ENCODE measurements at regions not wholly inside any gene's neighbourhood (a gene's known extent, or its start where the extent isn't known, plus 50 kb on each side); places are given as distances from the start of the nearest gene placed in this dataset.

DNA sequence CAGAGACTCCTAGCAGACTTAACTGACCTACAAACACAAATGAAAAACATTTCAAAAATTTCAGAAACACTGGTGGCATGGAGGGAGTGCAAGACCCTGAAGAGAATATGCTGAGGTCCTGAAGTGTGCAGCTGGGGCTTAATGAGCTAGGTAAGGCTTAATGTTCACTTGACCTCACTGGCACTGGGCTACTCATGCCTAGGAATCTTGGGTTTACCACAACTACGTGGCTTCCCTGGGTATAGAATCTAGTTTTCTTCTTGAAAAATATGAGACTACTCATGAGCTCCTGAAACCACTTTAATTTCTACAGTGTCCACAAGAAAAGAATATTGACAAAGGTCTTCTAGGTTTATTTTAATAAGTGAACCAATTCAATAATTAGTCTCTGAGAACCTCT, 139.8 kb downstream of the HNMT start:
- no peak for DNase-seq

GRCh38 chr2:138105358-138105757, 141.1 kb downstream of the HNMT start:
- DNase-seq, result no peak

DNA sequence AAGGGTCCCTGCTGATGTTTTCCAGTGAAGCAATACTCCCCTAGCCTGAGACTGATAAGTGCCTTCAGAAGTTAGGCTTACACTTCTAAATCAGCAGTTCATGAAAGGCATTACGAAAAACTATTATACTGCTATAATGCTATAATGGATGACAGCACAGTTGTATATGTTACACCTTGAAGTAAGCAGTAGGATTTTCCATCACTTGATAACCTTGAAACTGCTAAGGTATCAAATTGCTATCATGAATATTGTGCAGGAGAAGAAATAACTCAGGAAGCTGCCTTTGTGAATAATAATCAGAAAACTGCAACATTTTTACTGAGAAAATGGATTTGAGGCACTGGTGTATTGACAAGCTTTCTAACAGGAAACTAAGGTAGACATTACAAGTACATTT, 142.3 kb downstream of the HNMT start:
- no peak for DNase-seq

- no peak for DNase-seq
Measured at GRCh38 chr2:138107288-138107687, 143.0 kb downstream of the HNMT start.

GRCh38 chr2:138110453-138111083, 146.3 kb downstream of the HNMT start:
- DNase-seq, result no peak

DNA sequence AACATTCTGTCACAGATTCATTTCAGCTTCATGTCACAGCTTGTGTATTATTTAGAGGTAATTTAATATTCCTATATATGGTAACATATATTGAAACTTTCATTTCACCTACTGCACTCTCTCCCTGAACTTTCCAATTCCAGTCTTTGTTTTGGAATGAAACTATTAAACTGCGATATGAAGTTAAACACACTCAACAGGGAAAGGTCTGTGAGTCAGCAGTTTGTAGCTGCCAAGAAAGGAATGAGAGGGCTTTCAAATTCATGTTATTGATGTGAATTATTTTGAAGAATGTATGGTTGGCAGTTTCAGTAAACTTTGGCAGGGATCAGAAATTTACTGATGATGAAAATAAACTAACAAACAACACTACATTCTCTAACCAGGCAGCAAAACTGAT, 148.3 kb downstream of the HNMT start:
- no peak for DNase-seq

GRCh38 chr2:138113871-138114525, 149.7 kb downstream of the HNMT start:
- DNase-seq, result no peak

DNA sequence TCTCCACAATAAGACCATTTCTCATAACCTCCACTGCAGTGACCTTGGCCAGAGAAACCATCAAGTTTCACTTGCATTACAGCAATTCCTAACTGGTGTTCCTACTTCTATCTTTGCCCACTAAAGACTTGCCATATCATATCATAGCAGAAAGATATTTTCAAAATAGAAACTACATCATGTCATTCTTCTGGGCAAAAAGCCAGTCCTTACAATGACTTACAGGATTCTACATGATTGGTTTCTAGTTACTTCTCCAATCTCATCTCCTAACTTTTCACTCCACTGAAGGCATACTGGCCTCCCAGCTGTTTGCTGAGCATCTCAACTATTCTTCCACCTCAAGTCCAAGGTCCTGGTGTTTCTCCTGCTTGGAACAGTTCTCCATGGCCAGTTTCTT, 151.4 kb downstream of the HNMT start:
- DNase-seq, result no peak

DNA sequence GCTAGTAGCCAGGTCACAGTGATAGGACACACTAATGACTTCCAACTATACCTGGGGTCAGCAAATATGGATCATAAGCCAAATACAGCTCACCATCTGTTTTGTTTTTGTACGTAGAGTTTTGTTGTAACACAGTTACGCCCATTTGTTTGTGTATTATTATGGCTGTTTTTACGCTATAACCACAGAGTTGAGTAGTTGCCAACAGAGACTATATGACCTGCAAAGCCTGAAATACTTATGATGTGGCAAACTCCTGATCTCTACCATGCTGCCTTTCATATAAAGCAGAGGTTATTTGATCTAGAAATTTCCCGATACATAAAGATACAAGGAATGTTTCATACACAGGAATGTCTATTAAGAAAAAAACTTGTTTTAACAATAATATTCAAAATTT, 152.2 kb downstream of the HNMT start:
- no peak for DNase-seq

DNA sequence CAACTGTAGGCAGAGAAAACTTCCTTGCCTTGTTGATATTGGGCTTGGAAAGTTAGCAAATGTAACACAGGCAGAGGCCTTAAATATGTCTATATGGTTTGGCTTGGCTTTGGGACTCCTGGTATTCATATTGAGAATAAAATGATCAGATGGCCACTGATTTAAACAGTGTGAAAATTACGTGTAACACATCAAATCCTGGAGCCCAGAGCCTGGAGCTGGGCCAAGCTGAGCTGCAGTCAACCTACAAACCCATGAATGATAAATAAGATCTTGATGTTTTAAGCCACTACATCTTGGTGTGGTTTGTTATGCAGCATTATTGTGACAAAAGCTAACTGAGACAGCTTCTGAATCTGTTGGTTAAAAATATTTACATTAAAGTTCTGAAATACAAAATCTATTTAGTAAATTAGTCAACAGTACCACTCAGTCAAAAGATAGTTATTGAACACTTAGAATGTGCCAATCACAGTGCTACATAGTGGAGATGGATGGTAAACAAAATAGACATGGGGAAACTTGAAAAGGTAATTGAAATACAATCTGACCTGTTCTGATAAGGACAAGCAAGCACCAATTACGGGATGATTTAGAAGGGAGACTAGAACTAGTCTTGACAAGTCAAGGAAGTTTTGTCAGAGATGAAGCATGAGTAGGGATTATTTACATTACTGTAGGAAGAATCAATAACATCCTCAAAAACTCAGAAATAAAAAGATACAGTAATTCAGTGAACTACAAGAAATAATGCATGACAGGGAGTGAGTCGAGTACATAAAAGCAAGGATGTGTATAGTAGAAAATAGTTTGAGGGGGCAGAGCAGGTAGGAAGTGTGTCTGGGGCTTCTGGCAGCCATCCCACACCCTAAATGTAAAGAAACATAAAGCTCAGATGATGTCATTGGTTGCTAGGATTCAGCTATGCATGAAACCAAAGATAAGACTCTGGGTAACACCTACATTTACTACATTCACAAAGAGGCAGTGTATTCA, 157.7 kb downstream of the HNMT start:
- no peak for DNase-seq

DNA sequence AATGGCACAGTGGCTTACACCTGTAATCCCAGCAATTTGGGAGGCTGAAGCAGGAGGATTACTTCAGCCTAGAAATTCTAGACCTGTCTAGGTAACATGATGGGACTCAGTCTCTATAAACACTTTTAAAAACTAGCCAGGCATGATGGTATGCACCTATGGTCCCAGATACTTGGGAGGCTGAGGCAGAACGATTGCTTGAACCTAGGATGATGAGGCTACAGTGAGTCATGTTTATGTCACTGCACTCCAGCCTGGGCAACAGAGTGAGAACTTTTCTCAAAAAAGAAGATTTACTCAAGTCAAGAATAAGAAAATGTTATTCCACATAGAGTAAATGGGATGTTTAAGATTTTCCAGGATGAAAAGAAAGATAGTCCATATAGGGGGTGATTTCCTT, 158.6 kb downstream of the HNMT start:
- no peak for DNase-seq

- no peak for DNase-seq
Measured at GRCh38 chr2:138123741-138124140, 159.5 kb downstream of the HNMT start.

DNA sequence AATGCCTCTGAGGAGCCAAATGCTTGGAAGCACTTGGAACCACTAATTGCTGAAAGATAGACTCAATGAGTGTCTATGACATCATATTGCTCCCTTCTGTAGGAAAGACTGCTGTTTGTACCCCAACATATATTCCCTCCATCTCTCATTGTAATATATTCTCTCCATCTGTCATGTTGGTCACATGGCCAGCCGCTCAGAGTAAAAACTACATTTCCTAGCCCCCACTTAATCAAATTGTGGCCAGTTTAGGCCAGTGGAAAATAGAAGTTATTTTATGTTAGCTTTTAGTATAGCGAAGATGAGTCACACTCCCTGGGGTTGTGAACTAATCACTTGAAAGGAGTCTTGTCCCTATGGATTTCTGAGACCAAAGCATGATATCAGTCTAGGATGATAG, 160.2 kb downstream of the HNMT start:
- DNase-seq, result no peak

DNA sequence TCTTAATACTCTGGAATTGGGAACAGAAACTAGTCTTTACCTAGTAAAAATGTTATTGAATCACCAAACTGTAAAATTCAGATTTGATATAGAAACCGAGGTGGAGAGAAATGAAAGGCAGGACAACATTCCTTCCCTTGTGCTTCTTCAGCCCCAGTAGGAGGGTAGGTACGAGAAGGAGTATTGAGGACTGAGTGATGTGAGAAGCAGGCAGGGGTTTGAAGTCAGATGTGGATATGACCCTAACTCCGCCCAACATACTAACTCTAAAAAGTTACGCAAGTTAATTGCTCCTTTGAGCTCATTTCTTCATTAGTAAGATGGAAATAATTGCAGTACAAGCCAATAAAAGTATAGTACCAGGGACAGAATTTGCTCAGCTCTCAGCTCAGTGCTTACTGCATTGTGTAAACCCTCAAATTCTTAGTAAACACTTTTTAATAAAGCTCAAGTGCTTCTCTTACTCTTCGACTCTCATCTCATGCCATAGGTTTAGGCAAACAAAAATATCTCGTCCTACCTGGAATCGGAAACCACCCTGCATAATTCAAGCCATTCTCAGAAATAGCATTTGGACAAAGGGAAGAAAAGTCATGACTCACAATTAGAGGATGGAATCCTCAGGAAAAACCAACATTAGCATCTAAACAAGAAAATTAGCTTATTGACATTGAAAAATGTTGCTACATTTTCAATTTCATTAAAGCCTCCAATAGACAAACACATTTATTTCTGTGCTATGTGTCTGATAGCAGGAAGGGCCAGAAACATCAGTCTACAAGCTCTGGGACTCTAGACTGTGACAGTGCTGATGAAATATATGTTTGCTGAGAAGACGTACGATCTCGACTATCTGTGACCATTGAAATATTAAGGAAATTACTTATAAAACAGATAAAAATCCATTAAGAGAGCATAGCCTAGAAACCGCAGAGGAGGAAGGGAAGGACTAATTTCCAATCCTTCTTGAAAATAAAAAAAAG, 161.3 kb downstream of the HNMT start:
- DNase-seq, result no peak

GRCh38 chr2:138132108-138132507, 167.8 kb downstream of the HNMT start:
- no peak for DNase-seq

DNA sequence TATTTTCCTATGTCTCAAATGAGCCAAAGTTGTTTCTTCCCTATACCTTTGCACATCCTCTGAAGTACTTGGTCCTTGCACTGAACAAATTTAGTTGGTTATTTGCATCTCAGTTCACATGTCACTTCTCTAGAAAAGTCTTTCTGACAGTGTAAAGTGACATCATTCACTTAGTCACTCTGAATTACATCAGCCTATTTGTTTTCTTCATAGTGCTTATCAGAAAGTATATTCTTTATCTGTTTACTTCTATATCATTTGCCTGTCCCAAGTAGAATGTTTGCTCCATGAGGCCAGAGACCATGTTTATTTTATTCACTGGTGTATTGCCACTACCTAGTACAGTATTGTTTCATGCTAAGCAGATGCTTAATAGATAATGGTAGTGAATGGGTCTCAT, 173.7 kb downstream of the HNMT start:
- DNase-seq, result no peak

DNA sequence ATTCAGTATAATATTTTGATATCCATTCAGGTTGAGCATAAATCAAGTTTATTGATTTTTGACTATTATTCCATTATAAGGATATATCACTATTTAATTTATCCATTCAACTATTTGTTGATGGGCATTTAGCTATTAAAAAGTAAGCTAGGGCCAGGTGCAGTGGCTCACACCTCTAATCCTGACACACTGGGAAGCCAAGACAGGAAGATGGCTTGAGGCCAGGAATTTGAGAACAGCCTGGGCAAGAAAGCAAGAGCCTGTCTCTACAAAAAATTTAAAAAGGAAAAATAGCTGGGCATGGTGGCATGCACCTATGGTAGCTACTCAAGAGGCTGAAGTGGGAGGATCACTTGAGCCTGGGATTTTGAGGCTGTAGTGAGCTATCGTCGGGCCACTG, 183.5 kb downstream of the HNMT start:
- no peak for DNase-seq

DNA sequence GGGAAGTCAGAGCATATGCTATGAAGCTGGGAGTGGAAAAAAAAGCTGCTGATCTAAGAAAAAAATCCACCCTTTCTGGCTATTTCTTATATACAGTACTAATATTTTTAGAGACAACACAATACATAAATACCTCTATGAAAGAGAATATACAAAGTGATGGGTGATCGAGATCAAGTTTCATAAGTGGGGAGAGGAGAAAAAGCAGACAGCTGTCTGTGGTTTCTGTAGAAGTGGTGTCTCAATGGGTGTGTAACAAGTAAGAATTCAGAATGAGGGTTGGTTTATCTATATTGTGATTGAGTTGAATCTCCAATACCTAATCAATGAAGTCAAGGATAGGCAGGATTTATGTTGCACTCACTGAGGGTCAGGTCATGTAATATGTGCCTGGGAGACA, 191.0 kb downstream of the HNMT start:
- DNase-seq, result no peak

DNA sequence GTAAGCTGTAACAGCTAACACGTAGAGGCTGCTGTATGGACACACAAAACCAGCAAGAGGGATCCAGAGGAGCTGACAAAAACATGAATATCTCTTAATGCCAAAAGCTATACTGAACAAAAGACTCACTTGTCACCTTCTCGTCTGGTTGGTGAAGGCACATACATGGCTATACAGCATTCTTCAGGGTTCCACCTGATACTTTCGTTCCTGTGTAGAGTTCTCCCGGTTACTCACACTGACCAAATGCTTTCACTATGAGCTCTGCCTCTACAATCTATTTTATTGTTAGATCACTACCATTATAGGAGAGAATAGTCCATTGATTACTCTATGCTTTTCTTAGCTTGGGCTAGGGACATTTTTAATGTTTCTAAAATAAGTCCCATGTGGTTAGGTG, 193.1 kb downstream of the HNMT start:
- DNase-seq, result no peak

DNA sequence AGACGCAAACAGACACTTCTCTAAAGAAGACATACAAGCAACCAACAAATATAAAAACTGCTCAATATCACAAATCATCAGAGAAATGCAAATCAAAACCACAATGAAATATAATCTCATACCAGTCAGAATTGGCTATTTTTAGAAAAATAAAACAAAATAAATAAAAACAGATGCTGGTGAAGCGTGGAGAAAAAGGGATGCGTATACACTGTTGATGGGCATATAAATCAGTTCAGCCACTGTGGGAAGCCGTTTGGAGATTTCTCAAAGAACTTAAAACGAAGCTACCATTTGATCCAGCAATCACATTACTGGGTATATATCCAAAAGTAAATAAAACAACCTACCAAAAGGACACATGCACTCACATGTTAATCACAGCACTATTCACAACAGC, 206.2 kb downstream of the HNMT start:
- no peak for DNase-seq

DNA sequence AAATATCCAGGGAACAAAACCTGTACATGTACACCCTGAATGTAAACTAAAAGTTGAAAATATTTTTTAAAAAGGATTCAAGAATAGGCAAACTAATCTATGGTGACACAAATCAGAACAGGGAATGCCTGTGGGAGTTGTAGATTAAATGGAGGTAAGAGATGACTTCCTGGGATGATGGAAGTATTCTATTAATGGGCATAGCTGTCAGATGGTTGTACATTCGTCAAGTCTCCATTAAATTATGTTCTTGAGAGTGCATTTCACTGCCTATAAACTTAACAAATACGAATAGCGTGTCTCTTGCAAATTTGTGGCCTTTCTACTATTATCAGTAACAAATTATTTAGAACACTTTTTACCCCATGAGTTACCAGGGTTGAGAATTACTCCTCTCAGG, 207.0 kb downstream of the HNMT start:
- DNase-seq, result no peak

GRCh38 chr2:138175066-138175465, 210.8 kb downstream of the HNMT start:
- no peak for DNase-seq
